GM12801 (cell line): ENCODE measurements at regions not wholly inside any gene's neighbourhood (a gene's known extent, or its start where the extent isn't known, plus 50 kb on each side); places are given as distances from the start of the nearest gene placed in this dataset.

Experiments used
- TF ChIP-seq, protein P1 (sequence below): IDR thresholded peaks from one replicate; pipeline ENCODE4 v1.5.1; 2011; ENCODE audit warnings: control low read depth; ENCODE audit not compliant: insufficient read length; ENCODE audit errors: extremely low read depth

DNA sequence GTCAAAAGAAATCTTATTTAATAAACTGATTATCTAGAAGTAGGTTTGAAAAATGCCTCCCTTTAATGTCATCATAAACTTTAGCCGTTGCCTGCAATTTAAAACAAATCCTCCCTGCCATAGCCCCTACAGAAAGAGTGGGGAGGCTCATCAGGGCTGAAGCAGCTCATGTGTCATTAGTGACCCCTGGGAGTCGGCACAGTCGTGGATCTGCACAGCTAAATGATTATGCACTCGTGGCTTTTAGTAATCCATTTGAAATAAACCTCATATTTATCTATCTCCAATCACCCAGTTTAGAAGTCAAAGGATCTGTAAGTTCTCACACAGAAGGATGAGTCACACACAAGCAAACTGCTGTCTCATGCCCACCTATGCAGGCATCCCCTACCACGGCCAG is 277.3 kb downstream of the SS18 start:
- TF ChIP-seq, protein P1, sequence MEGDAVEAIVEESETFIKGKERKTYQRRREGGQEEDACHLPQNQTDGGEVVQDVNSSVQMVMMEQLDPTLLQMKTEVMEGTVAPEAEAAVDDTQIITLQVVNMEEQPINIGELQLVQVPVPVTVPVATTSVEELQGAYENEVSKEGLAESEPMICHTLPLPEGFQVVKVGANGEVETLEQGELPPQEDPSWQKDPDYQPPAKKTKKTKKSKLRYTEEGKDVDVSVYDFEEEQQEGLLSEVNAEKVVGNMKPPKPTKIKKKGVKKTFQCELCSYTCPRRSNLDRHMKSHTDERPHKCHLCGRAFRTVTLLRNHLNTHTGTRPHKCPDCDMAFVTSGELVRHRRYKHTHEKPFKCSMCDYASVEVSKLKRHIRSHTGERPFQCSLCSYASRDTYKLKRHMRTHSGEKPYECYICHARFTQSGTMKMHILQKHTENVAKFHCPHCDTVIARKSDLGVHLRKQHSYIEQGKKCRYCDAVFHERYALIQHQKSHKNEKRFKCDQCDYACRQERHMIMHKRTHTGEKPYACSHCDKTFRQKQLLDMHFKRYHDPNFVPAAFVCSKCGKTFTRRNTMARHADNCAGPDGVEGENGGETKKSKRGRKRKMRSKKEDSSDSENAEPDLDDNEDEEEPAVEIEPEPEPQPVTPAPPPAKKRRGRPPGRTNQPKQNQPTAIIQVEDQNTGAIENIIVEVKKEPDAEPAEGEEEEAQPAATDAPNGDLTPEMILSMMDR, result no peak

- TF ChIP-seq, protein P1, result no peak
Measured at GRCh38 chr18:25810736-25811135, 279.7 kb downstream of the SS18 start.

GRCh38 chr18:25805939-25806338 is 284.5 kb downstream of the SS18 start:
- TF ChIP-seq, protein P1, result no peak

- TF ChIP-seq, protein P1, result no peak
Measured at GRCh38 chr18:25805323-25805722, 285.1 kb downstream of the SS18 start.

DNA sequence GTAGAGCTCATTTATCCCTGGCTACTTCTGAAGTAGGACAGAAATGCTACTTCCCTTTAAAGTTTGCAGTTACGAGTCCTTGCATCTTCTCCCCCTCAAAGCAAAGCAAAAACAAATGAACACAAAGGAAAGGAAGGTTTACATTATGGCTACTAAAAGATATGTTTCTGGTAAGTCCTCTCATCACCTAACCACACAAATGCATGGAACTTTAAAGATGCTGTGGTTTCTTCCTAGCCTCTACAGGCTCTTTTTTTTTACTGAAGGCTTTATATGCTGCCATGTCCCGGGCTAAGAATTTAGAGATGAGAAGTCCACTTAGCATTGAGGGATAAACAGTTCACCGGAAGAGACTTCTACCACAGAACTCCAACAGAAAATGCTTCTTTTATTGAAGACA is 291.2 kb downstream of the SS18 start:
- TF ChIP-seq, protein P1, result no peak

DNA sequence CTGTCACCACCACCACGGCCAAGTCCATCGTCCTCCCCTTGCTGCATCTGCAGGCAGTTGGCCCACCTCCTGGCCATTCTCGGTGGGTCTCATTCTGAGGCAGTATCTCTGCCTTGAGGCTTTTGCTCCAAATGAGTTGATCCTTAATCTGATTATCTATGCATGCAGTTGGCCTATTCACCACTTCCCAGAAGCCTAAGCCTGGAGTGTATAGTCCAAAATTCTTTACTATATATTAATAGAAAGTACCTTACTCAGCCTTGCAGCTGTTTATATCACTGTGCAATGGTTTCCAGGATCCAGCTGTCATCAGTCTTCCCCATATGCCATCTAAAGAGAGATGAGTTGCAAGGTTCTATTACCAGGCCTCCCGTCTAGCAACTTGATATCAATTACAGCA is 292.4 kb downstream of the SS18 start:
- TF ChIP-seq, protein P1, result no peak

DNA sequence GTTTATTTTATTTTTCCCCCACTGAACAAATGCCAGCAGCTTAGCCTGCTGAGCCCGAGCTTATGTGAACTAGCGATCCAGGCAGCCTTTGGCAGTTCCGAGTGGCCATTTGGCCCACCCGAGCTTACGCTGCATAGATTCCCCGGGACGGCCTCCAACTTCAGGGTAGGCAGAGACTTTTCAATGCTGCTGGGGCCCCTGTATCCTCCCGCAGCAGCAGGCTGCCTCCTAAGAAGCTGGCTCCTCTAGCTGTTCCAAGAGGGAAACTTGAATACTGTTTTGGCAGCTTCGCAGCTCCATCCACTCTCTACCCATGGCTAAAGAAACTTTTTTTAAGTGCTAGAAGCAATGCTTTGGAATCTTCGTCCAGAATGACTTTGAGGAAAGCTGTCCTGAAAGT is 295.2 kb downstream of the SS18 start:
- TF ChIP-seq, protein P1, result no peak

GRCh38 chr18:25787276-25787675 is 303.1 kb downstream of the SS18 start:
- TF ChIP-seq, protein P1, result no peak
